H1 (cell line): ENCODE measurements at regions not wholly inside any gene's neighbourhood (a gene's known extent, or its start where the extent isn't known, plus 50 kb on each side); places are given as distances from the start of the nearest gene placed in this dataset.
A peak's percentile ranks its signal among the peaks of the same experiment; 100 is the strongest.

Source experiments
- CTCF ChIA-PET: fragments of 300-600 bp; sonication (Branson Sonifier 250); formaldehyde crosslinking; loops from one replicate; lab custom pipeline; 2021; ENCODE audit not compliant: partially characterized antibody; lab: Charles Lee
- POLR2A ChIA-PET: fragments of 300-600 bp; sonication (Branson Sonifier 250); formaldehyde crosslinking; loops from one replicate; lab custom pipeline; 2021; ENCODE audit warnings: inconsistent platforms; ENCODE audit not compliant: partially characterized antibody; lab: Charles Lee
- DNase-seq, 2 experiments: peaks; one replicate each; pipeline versions ENCODE4 v3.0.0 to v3.0.0-alpha.2; 2010 to 2022; ENCODE audit warnings: low spot score in 2 of 2, low read depth in 1 of 2, mixed read lengths in 1 of 2
- FAIRE-seq: peaks from 2 replicates; lab custom pipeline; 2011; peaks lifted over from hg19 to GRCh38; lab: Jason Lieb, UNC
- H2AFZ ChIP-seq: 2 replicates; pipeline ENCODE4 v1.8.1; 2012; ENCODE audit warnings: low read length, inconsistent platforms
- H2AK5ac ChIP-seq: 2 replicates; pipeline ENCODE4 v1.6.1; 2013; ENCODE audit warnings: low read depth, low read length
- H2BK120ac ChIP-seq: replicated peaks from 2 replicates; pipeline ENCODE3; 2013; ENCODE audit warnings: low read depth, low read length, inconsistent platforms
- H2BK12ac ChIP-seq: 2 replicates; pipeline ENCODE4 v1.6.1; 2013; ENCODE audit warnings: low read depth, low read length
- H2BK15ac ChIP-seq: 2 replicates; pipeline ENCODE4 v1.6.1; 2013; ENCODE audit warnings: low read length
- H2BK20ac ChIP-seq: 2 replicates; pipeline ENCODE4 v1.6.1; 2013; ENCODE audit warnings: low read length
- H2BK5ac ChIP-seq: 2 replicates; pipeline ENCODE4 v1.6.1; 2013; ENCODE audit warnings: low read depth, low read length
- H3K14ac ChIP-seq: 2 replicates; pipeline ENCODE4 v1.6.1; 2013; ENCODE audit warnings: inconsistent platforms; ENCODE audit not compliant: insufficient read length
- H3K18ac ChIP-seq: 2 replicates; pipeline ENCODE4 v1.6.1; 2013; ENCODE audit warnings: low read length; ENCODE audit errors: extremely low read depth
- H3K23ac ChIP-seq: 2 replicates; pipeline ENCODE4 v1.6.1; 2013; ENCODE audit warnings: inconsistent platforms; ENCODE audit not compliant: insufficient read length
- H3K23me2 ChIP-seq: 2 replicates; pipeline ENCODE4 v1.6.1; 2013; ENCODE audit warnings: low read depth, low read length
- H3K27ac ChIP-seq: 2 replicates; pipeline ENCODE4 v1.6.1; 2011; ENCODE audit warnings: low read depth, low read length, inconsistent platforms
- H3K27me3 ChIP-seq, 4 experiments: replicated peaks in 1 of 4; 1 replicate in 1 of 4; 2 replicates in 3 of 4; pipeline versions ENCODE4 v1.6.1 to v1.8.1; 2011 to 2013; ENCODE audit warnings: low read length in 3 of 4, mild to moderate bottlenecking in 3 of 4, inconsistent platforms in 2 of 4, mixed read lengths in 2 of 4, moderate library complexity in 1 of 4; ENCODE audit not compliant: control insufficient read depth in 3 of 4, insufficient read depth in 3 of 4; ENCODE audit errors: extremely low read depth in 1 of 4
- H3K36me3 ChIP-seq, 4 experiments: 2 replicates each; pipeline versions ENCODE4 v1.6.1 to v1.8.1; 2011 to 2013; ENCODE audit warnings: mild to moderate bottlenecking in 4 of 4, low read length in 3 of 4, moderate library complexity in 2 of 4, control low read depth in 1 of 4, inconsistent platforms in 1 of 4; ENCODE audit not compliant: insufficient read depth in 4 of 4, control insufficient read depth in 2 of 4
- H3K4ac ChIP-seq: replicated peaks from 2 replicates; pipeline ENCODE3; 2013; ENCODE audit warnings: low read length, low read depth, mixed read lengths, inconsistent platforms; ENCODE audit not compliant: insufficient read length
- H3K4me1 ChIP-seq, 4 experiments: replicated peaks in 1 of 4; 1 replicate in 1 of 4; 2 replicates in 3 of 4; pipeline versions ENCODE4 v1.6.1 to v1.8.1; 2011 to 2013; ENCODE audit warnings: low read length in 3 of 4, inconsistent platforms in 2 of 4, mixed read lengths in 1 of 4; ENCODE audit not compliant: insufficient read depth in 4 of 4, control insufficient read depth in 3 of 4
- H3K4me2 ChIP-seq, 2 experiments: 2 replicates each; pipeline versions ENCODE4 v1.6.1 to v1.8.1; 2011 to 2013; ENCODE audit warnings: low read depth in 2 of 2, low read length in 2 of 2, control low read depth in 1 of 2, inconsistent platforms in 1 of 2, mild to moderate bottlenecking in 1 of 2; ENCODE audit not compliant: insufficient read depth in 1 of 2
- H3K4me3 ChIP-seq, 4 experiments: fragments of 200-600, 300-600 bp in 1 of 4; sonication (generic), shearing (Covaris generic), sonication (Bioruptor Twin) in 1 of 4; 2 replicates each; pipeline versions ENCODE4 v1.5.1 to v1.8.1; 2011 to 2016; ENCODE audit warnings: low read length in 4 of 4, low read depth in 3 of 4, control low read depth in 2 of 4, inconsistent platforms in 2 of 4, mild to moderate bottlenecking in 2 of 4, mixed read lengths in 1 of 4, moderate library complexity in 1 of 4; ENCODE audit not compliant: insufficient read depth in 2 of 4; ENCODE audit errors: extremely low read depth in 1 of 4
- H3K56ac ChIP-seq: replicated peaks from 2 replicates; pipeline ENCODE3; 2013; ENCODE audit warnings: low read depth, mild to moderate bottlenecking, mixed read lengths, low read length, inconsistent platforms; ENCODE audit not compliant: insufficient read length
- H3K79me1 ChIP-seq: 2 replicates; pipeline ENCODE4 v1.6.1; 2013; ENCODE audit warnings: low read depth, low read length, control low read depth
- H3K79me2 ChIP-seq, 2 experiments: 2 replicates each; pipeline versions ENCODE4 v1.6.1 to v1.8.1; 2012 to 2013; ENCODE audit warnings: low read length in 2 of 2, mild to moderate bottlenecking in 2 of 2, inconsistent platforms in 1 of 2; ENCODE audit not compliant: insufficient read depth in 2 of 2, control insufficient read depth in 1 of 2
- H3K9ac ChIP-seq, 4 experiments: replicated peaks in 1 of 4; 1 replicate in 1 of 4; 2 replicates in 3 of 4; pipeline versions ENCODE4 v1.6.1 to v1.8.1; 2011 to 2013; ENCODE audit warnings: low read depth in 3 of 4, low read length in 3 of 4, control low read depth in 2 of 4, mild to moderate bottlenecking in 2 of 4, moderate library complexity in 2 of 4, inconsistent platforms in 1 of 4; ENCODE audit errors: extremely low read depth in 1 of 4
- H3K9me3 ChIP-seq, 2 experiments: 2 replicates each; pipeline versions ENCODE4 v1.6.1 to v1.8.1; 2012 to 2013; ENCODE audit warnings: mild to moderate bottlenecking in 2 of 2, moderate library complexity in 2 of 2, control low read depth in 1 of 2, inconsistent platforms in 1 of 2, low read depth in 1 of 2, low read length in 1 of 2, mixed read lengths in 1 of 2; ENCODE audit not compliant: insufficient read depth in 2 of 2
- H4K20me1 ChIP-seq, 2 experiments: replicated peaks in 1 of 2; 2 replicates each; pipeline versions ENCODE3 to v1.8.1; 2011 to 2013; ENCODE audit warnings: inconsistent platforms in 2 of 2, low read length in 2 of 2, mild to moderate bottlenecking in 1 of 2; ENCODE audit not compliant: insufficient read depth in 2 of 2, control insufficient read depth in 1 of 2
- H4K5ac ChIP-seq: 2 replicates; pipeline ENCODE4 v1.6.1; 2013; ENCODE audit warnings: low read length, low read depth, mixed read lengths, inconsistent platforms; ENCODE audit not compliant: insufficient read length
- H4K8ac ChIP-seq: 2 replicates; pipeline ENCODE4 v1.8.0; 2013; ENCODE audit warnings: mild to moderate bottlenecking, moderate library complexity, low read length, inconsistent platforms; ENCODE audit not compliant: insufficient read depth; ENCODE audit errors: extremely low read depth
- H4K91ac ChIP-seq: replicated peaks from 2 replicates; pipeline ENCODE3; 2013; ENCODE audit warnings: low read length, mixed read lengths, inconsistent platforms; ENCODE audit not compliant: insufficient read length
- ATF2 ChIP-seq: IDR thresholded peaks from 2 replicates; pipeline ENCODE4 v1.6.1; 2012; ENCODE audit warnings: low read length, inconsistent platforms
- CHD1 ChIP-seq: IDR thresholded peaks from 2 replicates; pipeline ENCODE4 v1.6.1; 2012; ENCODE audit warnings: low read depth, low read length, improper control_type of control experiment
- GABPA ChIP-seq: IDR thresholded peaks from 2 replicates; pipeline ENCODE4 v1.6.1; 2011; ENCODE audit warnings: mild to moderate bottlenecking, low read length, moderate library complexity, borderline replicate concordance; ENCODE audit not compliant: insufficient read depth
- JUN ChIP-seq: IDR thresholded peaks from 2 replicates; pipeline ENCODE4 v1.6.1; 2011; ENCODE audit warnings: low read depth, mild to moderate bottlenecking, improper control_type of control experiment, low read length
- MAFK ChIP-seq: IDR thresholded peaks from 2 replicates; pipeline ENCODE4 v1.6.1; 2012; ENCODE audit warnings: low read depth, mild to moderate bottlenecking, improper control_type of control experiment, low read length
- whole genome bisulfite sequencing, 2 experiments: shearing (Covaris generic) in 1 of 2; methylation state at CpG; one replicate each; pipeline versions ENCODE4 v1.1.6 to v1.1.7; 2013 to 2015; ENCODE audit warnings: low lambda C conversion rate in 2 of 2, mixed read lengths in 2 of 2, inconsistent platforms in 1 of 2, low coverage in 1 of 2, missing lambda C conversion rate in 1 of 2; ENCODE audit not compliant: insufficient replicate concordance in 2 of 2, insufficient coverage in 1 of 2, insufficient read length in 1 of 2; ENCODE audit errors: extremely low coverage in 1 of 2, missing lambda C conversion rate in 1 of 2; 5-methylcytosine and 5-hydroxymethylcytosine counted together

- Histone ChIP-seq H3K9ac (no peak overlapping the region), H2BK120ac (no peak overlapping the region), H3K56ac (no peak overlapping the region), H2BK15ac (no peak overlapping the region), H3K79me2 (no peaks in the 10 kb centered on the region), H2AFZ (no peak overlapping the region), H3K4ac (no peak overlapping the region), H2AK5ac (no peak overlapping the region), H3K18ac (no peak overlapping the region), H3K79me1 (no peaks in the 10 kb centered on the region), H3K23me2 (no peaks in the 10 kb centered on the region), H3K9me3 (no peaks in the 10 kb centered on the region), H2BK12ac (no peak overlapping the region), H4K5ac (no peak overlapping the region), H3K23ac (no peak overlapping the region), H2BK5ac (no peak overlapping the region), H3K4me3 (no peak overlapping the region), H3K14ac (no peak overlapping the region), H4K8ac (no peak overlapping the region), H4K20me1 (no peaks in the 10 kb centered on the region), H3K4me2 (no peak overlapping the region), H2BK20ac (no peak overlapping the region), H3K4me1 (no peaks in the 10 kb centered on the region), H3K36me3 (no peaks in the 10 kb centered on the region), H4K91ac (no peak overlapping the region), H3K27me3 (no peaks in the 10 kb centered on the region), H3K27ac (no peak overlapping the region)
- 89% methylated on average over 1 of the region's 1 CpG; no CpG with 5 or more reads in 1 of the 2 experiments for WGBS, 2 experiments
- ChIA-PET CTCF (no interaction called here), POLR2A (no interaction called here)
- no peak for TF ChIP-seq JUN
- TF ChIP-seq GABPA, result no peak
- no peak for TF ChIP-seq ATF2
- no peak for TF ChIP-seq MAFK
- TF ChIP-seq CHD1, result no peak
- peak; percentile 66 for FAIRE-seq
- DNase-seq, result no peak
Measured at GRCh38 chrX:14440106-14440505, 89.2 kb upstream of the GLRA2 start.
